ENCODE measurements at regions not wholly inside any gene's neighbourhood (a gene's known extent, or its start where the extent isn't known, plus 50 kb on each side); places are given as distances from the start of the nearest gene placed in this dataset.

DNA sequence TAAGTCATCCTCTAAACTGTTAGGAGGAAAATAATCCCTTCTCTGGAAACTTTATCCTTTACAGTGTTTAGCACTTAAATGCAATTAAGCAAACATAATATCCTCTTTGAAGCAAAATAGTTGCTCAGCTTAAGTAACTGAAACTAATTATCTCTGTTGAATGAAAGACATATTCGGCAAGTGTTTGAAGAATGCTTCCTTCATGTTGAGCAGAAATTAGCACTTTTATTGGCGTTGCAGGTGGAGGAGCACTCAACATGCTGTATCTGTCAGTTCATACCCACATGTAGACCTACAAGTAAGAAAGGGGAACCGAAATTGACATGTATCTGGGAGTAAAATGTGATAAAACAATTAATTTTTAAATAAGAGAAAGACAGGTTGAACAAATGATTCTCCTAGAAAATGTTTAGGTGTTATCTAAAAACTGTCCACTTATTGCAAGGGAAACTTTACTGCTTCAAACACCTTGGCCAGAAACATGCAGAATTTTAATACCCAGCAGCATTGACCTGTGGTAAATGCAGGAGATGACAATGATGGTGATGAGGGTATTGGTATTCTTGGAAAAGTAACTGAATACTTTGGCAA is 987.0 kb upstream of the MAP3K7 start:
- no peak for ATAC-seq
- Mint-ChIP-seq H3K9me3 (peaks cover 3% of the 10 kb centered on the region), H3K27ac (no peak overlapping the region), H3K4me3 (no peak overlapping the region), H3K27me3 (no peaks in the 10 kb centered on the region), H3K36me3 (ENCODE audit: low read depth) (no peaks in the 10 kb centered on the region), H3K4me1 (no peaks in the 10 kb centered on the region)
- no peak for DNase-seq

GRCh38 chr6:91572878-91573277 is 986.0 kb upstream of the MAP3K7 start:
- Mint-ChIP-seq H3K4me1 (no peaks in the 10 kb centered on the region), H3K36me3 (ENCODE audit: low read depth) (no peaks in the 10 kb centered on the region), H3K27ac (no peak overlapping the region), H3K9me3 (peaks cover 2% of the 10 kb centered on the region), H3K4me3 (no peak overlapping the region), H3K27me3 (no peaks in the 10 kb centered on the region)
- no peak for ATAC-seq
- no peak for DNase-seq

DNA sequence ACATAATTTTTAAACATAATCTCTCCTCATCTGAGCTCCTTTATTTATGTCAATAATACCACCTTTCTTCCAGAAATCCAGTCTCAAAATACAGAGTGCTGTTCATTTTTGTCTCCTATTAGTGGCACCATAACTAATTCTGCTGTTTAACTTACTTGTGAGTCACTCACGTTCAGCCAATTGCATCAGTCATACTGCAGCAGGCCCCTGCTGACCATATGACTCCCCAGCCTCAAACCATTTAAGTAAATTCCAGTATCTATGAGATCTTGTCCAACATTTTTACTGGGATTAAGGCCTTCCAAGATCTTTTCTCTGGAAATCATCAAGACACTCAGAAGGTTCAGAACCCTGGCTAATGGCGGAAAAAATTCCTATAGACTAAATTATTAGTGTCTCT is 982.2 kb upstream of the MAP3K7 start:
- DNase-seq, result no peak
- Mint-ChIP-seq H3K27ac (no peak overlapping the region), H3K9me3 (peaks cover 2% of the 10 kb centered on the region), H3K27me3 (no peaks in the 10 kb centered on the region), H3K4me3 (no peak overlapping the region), H3K36me3 (ENCODE audit: low read depth) (no peaks in the 10 kb centered on the region), H3K4me1 (no peaks in the 10 kb centered on the region)
- no peak for ATAC-seq

GRCh38 chr6:91566467-91566866 is 979.6 kb upstream of the MAP3K7 start:
- H3K9me3 Mint-ChIP-seq, result peaks cover 3% of the 10 kb centered on the region
- no peaks in the 10 kb centered on the region for H3K36me3 Mint-ChIP-seq (ENCODE audit: low read depth)
- H3K27me3 Mint-ChIP-seq, result no peaks in the 10 kb centered on the region
- H3K27ac Mint-ChIP-seq, result no peak overlapping the region
- no peaks in the 10 kb centered on the region for H3K4me1 Mint-ChIP-seq
- DNase-seq, result no peak
- no peak for ATAC-seq
- H3K4me3 Mint-ChIP-seq, result no peak overlapping the region

GRCh38 chr6:91565207-91565606 is 978.3 kb upstream of the MAP3K7 start:
- Mint-ChIP-seq H3K4me3 (no peak overlapping the region), H3K27me3 (no peaks in the 10 kb centered on the region), H3K9me3 (peaks cover 8% of the 10 kb centered on the region), H3K36me3 (ENCODE audit: low read depth) (no peaks in the 10 kb centered on the region), H3K27ac (no peak overlapping the region), H3K4me1 (no peaks in the 10 kb centered on the region)
- no peak for ATAC-seq
- no peak for DNase-seq

DNA sequence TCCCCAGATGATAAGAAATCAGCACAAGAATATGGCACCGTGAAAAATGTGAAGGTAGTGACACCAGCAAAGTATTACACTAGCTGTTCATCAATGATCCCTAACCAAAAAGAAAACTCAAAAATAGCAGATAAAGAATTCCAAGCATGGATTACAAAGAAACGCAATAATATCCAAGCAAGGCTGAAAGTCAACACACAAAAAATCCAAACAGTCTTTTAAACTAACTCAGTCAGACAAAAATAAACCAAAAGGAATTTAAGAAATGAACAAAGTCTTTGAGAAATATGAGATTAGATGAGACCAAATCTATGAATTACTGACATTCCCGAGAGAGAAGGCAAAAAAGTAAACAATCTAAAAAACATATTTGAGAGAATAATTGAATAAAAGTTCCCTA is 976.1 kb upstream of the MAP3K7 start:
- no peak for DNase-seq
- Mint-ChIP-seq H3K4me3 (no peak overlapping the region), H3K9me3 (peaks cover 8% of the 10 kb centered on the region)

DNA sequence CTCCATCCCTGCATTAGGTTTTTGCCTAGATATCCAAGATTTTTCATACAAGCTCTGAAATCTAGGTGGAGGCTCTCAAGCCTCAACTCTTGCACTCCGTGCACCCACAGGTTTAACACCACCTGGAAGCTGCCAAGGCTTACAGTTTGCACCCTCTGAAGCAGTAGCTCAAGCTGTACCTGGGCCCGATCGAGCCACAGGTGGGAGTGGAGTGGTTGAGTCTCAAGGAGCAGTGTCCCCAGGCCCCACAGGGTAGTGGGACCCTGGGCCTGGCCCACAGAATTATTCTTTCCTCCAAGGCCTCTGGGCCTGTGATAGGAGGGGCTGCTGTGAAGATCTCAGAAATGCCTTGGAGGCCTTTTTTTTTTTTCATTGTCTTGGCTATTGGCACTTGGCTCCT is 973.5 kb upstream of the MAP3K7 start:
- no peak overlapping the region for H3K27ac Mint-ChIP-seq
- no peaks in the 10 kb centered on the region for H3K4me1 Mint-ChIP-seq
- ATAC-seq, result no peak
- H3K9me3 Mint-ChIP-seq, result peaks cover 8% of the 10 kb centered on the region
- no peak for DNase-seq
- no peaks in the 10 kb centered on the region for H3K36me3 Mint-ChIP-seq (ENCODE audit: low read depth)
- no peaks in the 10 kb centered on the region for H3K27me3 Mint-ChIP-seq
- no peak overlapping the region for H3K4me3 Mint-ChIP-seq

More for the DNA sequence above, 976.1 kb upstream of the MAP3K7 start:
- no peak for ATAC-seq
- no peaks in the 10 kb centered on the region for H3K4me1 Mint-ChIP-seq
- H3K36me3 Mint-ChIP-seq (ENCODE audit: low read depth), result no peaks in the 10 kb centered on the region
- no peak overlapping the region for H3K27ac Mint-ChIP-seq
- no peaks in the 10 kb centered on the region for H3K27me3 Mint-ChIP-seq

DNA sequence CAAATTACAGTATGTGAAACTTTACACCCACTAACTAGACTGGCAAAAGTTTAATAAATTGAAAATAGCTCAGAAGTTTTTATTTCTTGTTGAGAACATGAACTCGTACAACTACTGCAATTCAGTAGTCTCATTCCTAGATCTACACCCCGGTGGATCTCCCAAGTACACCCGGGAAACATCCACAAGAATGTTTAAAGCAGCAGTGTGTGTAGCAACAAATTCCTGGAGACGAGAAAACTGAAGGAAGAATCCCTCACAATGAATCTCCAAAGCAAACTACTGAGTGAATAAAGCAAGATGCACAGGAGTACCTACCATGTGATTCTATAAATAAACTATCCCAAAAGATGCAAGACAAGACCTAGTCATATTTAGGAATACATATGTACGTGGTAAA is 954.0 kb upstream of the MAP3K7 start:
- no peaks in the 10 kb centered on the region for H3K9me3 Mint-ChIP-seq
- H3K27ac Mint-ChIP-seq, result no peak overlapping the region

GRCh38 chr6:91539456-91539855 is 952.6 kb upstream of the MAP3K7 start:
- DNase-seq (no peak), ATAC-seq (no peak)
- H3K4me1 Mint-ChIP-seq, result no peaks in the 10 kb centered on the region
- H3K36me3 Mint-ChIP-seq (ENCODE audit: low read depth), result no peaks in the 10 kb centered on the region
- H3K9me3 Mint-ChIP-seq, result no peaks in the 10 kb centered on the region
- no peak overlapping the region for H3K27ac Mint-ChIP-seq
- H3K27me3 Mint-ChIP-seq, result no peaks in the 10 kb centered on the region
- H3K4me3 Mint-ChIP-seq, result no peak overlapping the region

More for the DNA sequence above, 954.0 kb upstream of the MAP3K7 start:
- Mint-ChIP-seq H3K27me3 (no peaks in the 10 kb centered on the region), H3K4me3 (no peak overlapping the region), H3K4me1 (no peaks in the 10 kb centered on the region), H3K36me3 (ENCODE audit: low read depth) (no peaks in the 10 kb centered on the region)
- no peak for DNase-seq
- no peak for ATAC-seq

DNA sequence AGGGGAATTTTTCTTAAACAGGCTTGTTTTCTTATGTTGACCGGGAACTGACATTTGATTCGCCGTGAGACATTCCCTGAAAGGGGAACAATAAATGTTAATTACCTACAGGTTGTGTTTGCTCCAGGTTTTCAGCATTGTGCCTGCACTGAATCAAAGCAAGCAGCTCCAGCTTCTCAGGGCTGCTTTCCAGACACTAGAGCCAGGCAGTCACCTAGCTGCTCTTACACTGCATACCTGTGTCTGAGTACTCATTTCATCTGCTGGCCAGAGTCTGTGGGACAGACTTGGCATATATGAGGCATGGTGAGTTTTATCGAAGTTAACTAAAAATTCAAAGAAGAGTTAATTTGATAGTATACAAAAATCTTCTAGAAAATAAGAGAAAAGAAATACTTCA is 951.8 kb upstream of the MAP3K7 start:
- Mint-ChIP-seq H3K4me1 (no peaks in the 10 kb centered on the region), H3K9me3 (no peaks in the 10 kb centered on the region), H3K27ac (no peak overlapping the region), H3K36me3 (ENCODE audit: low read depth) (no peaks in the 10 kb centered on the region), H3K27me3 (no peaks in the 10 kb centered on the region), H3K4me3 (no peak overlapping the region)
- ATAC-seq, result no peak
- no peak for DNase-seq

DNA sequence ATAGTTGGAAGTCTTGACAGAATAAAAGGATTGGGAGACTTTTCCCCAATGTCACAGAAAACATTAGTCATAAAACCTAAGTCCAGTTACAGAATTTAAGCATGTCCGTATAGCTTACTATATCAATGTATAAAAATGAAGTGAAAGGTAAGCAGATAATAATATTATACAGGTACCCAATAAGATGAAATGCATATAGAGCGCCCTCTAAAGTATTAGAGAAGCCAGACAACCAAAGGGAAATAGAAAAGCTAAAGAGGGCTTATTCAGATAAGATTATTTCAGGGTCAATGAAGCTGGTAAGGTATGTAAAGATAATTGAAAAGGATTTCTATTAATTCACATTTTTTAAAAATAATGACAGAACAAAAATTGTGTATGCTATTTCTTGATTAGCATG is 947.7 kb upstream of the MAP3K7 start:
- H3K27ac Mint-ChIP-seq, result no peak overlapping the region
- H3K36me3 Mint-ChIP-seq (ENCODE audit: low read depth), result no peaks in the 10 kb centered on the region
- no peak overlapping the region for H3K4me3 Mint-ChIP-seq
- H3K9me3 Mint-ChIP-seq, result peaks cover 3% of the 10 kb centered on the region
- no peaks in the 10 kb centered on the region for H3K27me3 Mint-ChIP-seq
- DNase-seq (no peak), ATAC-seq (no peak)
- no peaks in the 10 kb centered on the region for H3K4me1 Mint-ChIP-seq

GRCh38 chr6:91523511-91523910 is 936.6 kb upstream of the MAP3K7 start:
- H3K27ac Mint-ChIP-seq, result no peak overlapping the region
- H3K4me3 Mint-ChIP-seq, result no peak overlapping the region
- no peak for DNase-seq
- no peaks in the 10 kb centered on the region for H3K36me3 Mint-ChIP-seq (ENCODE audit: low read depth)
- no peaks in the 10 kb centered on the region for H3K4me1 Mint-ChIP-seq
- no peak for ATAC-seq
- H3K27me3 Mint-ChIP-seq, result no peaks in the 10 kb centered on the region
- H3K9me3 Mint-ChIP-seq, result no peaks in the 10 kb centered on the region

DNA sequence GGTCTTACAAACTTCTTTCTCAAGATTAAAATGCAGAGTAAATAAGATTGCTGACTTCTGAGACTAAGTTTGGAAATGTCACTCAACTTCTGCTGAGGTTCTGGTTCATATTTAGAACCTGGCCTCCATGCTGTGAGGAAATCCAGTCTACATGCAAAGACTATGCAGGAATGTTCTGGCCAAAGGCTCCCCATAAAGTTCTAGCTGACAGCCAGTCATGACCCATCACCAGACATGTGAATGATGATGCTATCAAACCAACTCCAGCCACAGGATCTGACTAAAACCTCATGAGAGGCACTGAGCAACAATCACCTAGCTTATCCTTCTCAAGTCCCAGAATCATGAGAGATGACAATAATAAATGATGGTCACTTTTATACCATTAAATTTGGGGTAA is 935.1 kb upstream of the MAP3K7 start:
- no peaks in the 10 kb centered on the region for H3K36me3 Mint-ChIP-seq (ENCODE audit: low read depth)
- ATAC-seq (no peak), DNase-seq (no peak)
- H3K4me1 Mint-ChIP-seq, result no peaks in the 10 kb centered on the region
- H3K4me3 Mint-ChIP-seq, result no peak overlapping the region
- no peaks in the 10 kb centered on the region for H3K9me3 Mint-ChIP-seq
- H3K27ac Mint-ChIP-seq, result no peak overlapping the region
- no peaks in the 10 kb centered on the region for H3K27me3 Mint-ChIP-seq

DNA sequence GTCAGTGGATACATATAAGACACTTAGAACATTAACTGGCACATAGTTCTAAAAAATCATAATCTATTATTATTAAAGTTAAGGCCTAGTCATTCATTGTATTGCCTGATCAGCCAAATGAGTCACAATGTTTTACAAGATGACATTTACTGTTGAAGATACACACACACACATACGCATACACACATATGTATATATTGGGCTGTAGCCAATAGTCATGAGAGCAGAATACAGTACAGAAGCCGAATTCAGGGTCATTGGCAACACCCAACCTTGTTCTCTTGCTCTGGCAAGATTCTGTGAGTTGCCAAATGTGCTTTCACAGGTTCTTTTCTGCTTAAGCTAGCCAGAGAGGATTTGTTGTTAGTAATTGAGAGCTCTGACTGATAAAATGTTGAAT is 922.8 kb upstream of the MAP3K7 start:
- DNase-seq (no peak), ATAC-seq (no peak)
- no peaks in the 10 kb centered on the region for H3K4me1 Mint-ChIP-seq
- H3K9me3 Mint-ChIP-seq, result no peaks in the 10 kb centered on the region
- H3K4me3 Mint-ChIP-seq, result no peak overlapping the region
- no peaks in the 10 kb centered on the region for H3K36me3 Mint-ChIP-seq (ENCODE audit: low read depth)
- no peaks in the 10 kb centered on the region for H3K27me3 Mint-ChIP-seq
- H3K27ac Mint-ChIP-seq, result no peak overlapping the region

DNA sequence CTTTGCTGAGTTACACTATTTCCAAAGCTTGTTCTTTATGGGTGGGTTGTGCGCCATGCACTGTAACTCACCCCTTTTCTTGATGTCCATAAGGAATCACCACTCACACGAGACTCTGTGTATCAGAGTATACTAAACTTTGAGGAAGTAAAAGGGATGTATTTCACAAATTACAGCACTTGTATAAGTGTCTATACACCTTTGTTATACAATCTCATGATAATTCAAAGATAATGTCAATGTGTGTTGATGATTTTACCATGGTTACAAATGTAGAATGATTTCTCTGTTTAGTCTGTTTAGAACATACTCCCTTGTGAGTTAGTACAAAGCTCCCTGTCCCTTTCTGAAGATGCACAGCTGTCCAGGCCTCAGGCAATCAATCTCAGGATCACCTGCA is 922.2 kb upstream of the MAP3K7 start:
- no peak for ATAC-seq
- no peak for DNase-seq
- Mint-ChIP-seq H3K9me3 (no peaks in the 10 kb centered on the region), H3K27ac (no peak overlapping the region), H3K36me3 (ENCODE audit: low read depth) (no peaks in the 10 kb centered on the region), H3K4me3 (no peak overlapping the region), H3K4me1 (no peaks in the 10 kb centered on the region), H3K27me3 (no peaks in the 10 kb centered on the region)

DNA sequence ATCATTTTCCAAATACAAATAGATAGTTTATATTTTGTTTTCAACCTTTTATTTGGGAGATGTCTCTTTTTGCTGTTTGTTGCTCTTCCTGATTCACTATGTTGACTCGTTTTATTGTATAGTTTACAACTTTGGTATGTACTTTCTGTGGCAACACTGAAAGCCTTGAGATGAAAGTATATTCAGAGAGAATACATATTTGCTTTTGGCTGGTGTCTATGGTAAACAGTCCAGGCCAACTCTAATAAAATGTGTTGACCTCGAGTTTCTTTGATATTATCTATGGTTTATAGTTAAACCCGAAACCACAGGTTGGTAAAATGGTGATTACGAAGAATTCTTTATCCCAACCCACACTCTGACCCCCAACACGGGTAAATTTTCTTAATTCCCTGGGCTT is 919.6 kb upstream of the MAP3K7 start:
- no peak overlapping the region for H3K4me3 Mint-ChIP-seq
- no peak for DNase-seq
- no peaks in the 10 kb centered on the region for H3K36me3 Mint-ChIP-seq (ENCODE audit: low read depth)
- H3K27me3 Mint-ChIP-seq, result no peaks in the 10 kb centered on the region
- no peaks in the 10 kb centered on the region for H3K9me3 Mint-ChIP-seq
- no peaks in the 10 kb centered on the region for H3K4me1 Mint-ChIP-seq
- ATAC-seq, result no peak
- H3K27ac Mint-ChIP-seq, result no peak overlapping the region
